HG03354 (cell line): ENCODE measurements at regions not wholly inside any gene's neighbourhood (a gene's known extent, or its start where the extent isn't known, plus 50 kb on each side); places are given as distances from the start of the nearest gene placed in this dataset.
"Not testable (repeated sequence)": the region's sequence is repeated elsewhere in the genome, so short reads cannot be mapped to it uniquely, and the experiment has no call there.

Source experiments
- ATAC-seq: cut with Tn5 transposase; IDR thresholded peaks from one replicate; pipeline ENCODE4 v1.9.1; 2021; ENCODE audit warnings: mild to moderate bottlenecking; ENCODE audit not compliant: unreplicated experiment, poor library complexity, severe bottlenecking

GRCh38 chr14:29982171-29982570 lies 54.5 kb upstream of the PRKD1 start:
- ATAC-seq: no peak

GRCh38 chr14:29982993-29983392 lies 55.3 kb upstream of the PRKD1 start:
- no peak for ATAC-seq

DNA sequence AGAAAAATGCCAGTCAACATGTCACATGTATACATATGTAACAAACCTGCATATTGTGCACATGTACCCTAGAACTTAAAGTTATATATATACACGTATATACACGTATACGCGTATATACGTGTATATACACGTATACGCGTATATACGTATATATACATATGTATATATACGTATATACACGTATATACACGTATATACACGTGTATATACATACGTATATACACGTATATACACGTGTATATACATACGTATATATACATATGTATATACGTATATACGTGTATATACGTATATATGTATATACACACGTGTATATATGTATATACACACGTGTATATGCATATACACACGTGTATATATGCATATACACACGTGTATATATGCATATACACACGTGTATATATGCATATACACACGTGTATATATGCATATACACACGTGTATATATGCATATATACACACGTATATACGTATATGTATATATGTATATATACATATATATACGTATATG lies 62.8 kb upstream of the PRKD1 start:
- ATAC-seq: not testable (repeated sequence)

DNA sequence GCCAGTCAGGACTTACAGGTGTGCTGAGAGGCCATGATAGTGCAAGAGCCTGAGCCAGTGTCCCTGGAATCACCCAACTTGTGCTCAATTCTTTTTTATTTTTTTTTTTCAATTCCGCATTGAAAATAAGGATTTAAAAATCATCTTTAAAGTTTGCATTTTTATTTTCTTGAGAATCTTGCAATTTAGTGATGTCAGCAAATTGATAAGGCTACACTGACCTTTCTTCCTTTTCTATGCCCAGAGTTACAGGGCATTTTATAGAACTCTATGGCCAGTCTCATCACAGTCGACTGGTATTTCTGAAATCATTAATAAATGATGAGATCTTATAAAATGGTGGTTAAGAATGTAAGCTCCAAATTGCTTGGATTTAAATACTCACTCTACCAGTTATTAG lies 63.3 kb upstream of the PRKD1 start:
- no peak for ATAC-seq

DNA sequence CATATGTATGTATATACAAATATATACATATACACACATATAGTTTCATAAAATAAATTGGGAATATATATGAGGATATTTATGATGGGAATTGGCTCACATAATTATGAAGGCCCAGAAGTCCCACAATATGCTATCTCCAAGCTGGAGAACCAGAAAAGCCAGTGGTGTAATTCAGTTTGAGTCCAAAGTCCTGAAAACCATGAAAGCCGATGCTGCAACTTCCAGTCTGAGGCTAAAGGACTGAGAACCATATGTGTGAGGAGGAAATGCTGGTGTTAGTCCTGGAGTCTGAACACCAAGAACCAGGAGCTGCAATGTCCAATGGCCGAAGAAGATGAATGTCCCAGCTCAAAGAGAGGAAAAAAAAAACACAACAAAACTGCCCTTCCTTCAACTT lies 65.5 kb upstream of the PRKD1 start:
- ATAC-seq: no peak

DNA sequence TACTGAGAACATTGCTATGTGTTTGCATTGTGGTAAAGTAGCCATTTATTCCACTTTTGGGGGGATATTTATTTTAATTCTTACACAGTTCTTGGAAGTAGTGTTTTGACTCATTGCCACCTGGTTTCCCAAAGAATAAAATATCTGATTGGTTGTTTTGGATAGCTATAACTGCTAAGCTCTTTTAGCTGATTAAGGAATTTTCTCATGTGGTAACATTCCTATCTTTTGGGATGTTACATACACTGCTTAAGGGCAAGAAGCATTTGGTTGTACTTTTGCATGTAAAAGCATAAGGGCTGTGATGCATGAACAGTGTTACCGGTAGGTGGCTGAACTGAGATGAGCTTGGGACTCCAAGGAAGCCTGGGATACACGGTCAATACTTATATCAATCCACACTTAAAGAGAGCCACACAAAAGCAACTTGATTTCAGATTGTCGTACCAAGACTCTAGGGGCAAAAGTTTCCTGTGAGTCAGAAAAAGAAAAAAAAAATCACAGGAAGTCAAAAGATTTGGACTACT lies 71.4 kb upstream of the PRKD1 start:
- no peak for ATAC-seq

DNA sequence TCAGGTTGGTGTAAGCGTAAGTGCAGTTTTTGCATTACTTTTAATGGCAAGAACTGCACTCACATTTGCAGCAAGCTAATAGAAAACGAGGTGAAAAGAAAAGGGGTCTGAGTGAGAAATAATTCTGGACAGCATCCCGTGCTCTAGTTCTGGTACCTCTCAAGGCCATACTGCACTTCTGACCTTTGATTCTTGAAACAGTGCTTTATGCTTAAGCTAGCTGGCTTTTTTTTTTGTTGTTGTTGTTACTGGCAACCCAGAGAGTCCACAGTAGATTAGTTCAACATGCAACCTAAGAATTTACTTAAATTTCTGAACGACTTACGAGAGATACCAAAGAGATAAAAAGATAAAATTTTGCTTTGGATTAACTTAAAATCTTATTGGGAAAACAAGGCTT lies 75.2 kb upstream of the PRKD1 start:
- no peak for ATAC-seq

- peak; percentile 80 for ATAC-seq
Observed at GRCh38 chr14:30005114-30005808, 77.6 kb upstream of the PRKD1 start.

DNA sequence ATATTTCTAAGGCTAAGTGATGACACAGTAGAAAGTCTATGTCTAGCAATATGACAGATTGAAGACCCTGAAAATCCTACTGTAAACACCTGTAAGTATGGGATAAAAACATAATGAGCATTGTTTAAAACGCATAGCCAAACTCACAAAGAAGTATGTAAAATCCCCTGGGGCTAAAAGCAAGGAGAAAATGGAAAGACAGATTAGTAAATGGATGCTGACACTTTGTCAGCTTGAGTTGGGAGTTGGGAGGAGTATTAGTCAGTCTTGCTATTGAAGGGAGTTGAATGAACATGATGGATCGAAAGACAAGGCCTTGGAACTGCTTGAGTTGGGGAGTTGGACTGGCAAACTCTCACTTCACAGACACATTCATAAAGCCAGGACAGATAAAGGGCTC lies 79.0 kb upstream of the PRKD1 start:
- no peak for ATAC-seq

DNA sequence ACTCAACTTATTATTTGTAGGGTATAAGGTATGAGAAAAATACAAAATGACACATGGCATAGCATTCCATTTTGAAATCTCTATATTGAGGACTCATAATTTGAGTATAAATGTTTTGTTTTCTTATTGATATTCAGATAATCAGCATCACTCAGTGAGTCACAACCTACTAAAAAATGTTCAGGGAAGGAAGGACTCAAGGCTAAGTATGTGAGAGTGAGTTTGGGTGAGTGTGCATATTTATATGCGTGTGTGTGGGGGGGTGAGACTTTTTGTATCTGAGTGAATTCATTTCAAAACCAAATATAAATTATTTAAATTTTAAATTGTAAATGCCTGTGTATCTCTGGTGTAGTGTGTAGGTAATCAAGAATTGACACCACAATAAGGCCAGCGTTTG lies 87.8 kb upstream of the PRKD1 start:
- ATAC-seq: no peak

- no peak for ATAC-seq
Observed at GRCh38 chr14:30016002-30016401, 88.4 kb upstream of the PRKD1 start.

DNA sequence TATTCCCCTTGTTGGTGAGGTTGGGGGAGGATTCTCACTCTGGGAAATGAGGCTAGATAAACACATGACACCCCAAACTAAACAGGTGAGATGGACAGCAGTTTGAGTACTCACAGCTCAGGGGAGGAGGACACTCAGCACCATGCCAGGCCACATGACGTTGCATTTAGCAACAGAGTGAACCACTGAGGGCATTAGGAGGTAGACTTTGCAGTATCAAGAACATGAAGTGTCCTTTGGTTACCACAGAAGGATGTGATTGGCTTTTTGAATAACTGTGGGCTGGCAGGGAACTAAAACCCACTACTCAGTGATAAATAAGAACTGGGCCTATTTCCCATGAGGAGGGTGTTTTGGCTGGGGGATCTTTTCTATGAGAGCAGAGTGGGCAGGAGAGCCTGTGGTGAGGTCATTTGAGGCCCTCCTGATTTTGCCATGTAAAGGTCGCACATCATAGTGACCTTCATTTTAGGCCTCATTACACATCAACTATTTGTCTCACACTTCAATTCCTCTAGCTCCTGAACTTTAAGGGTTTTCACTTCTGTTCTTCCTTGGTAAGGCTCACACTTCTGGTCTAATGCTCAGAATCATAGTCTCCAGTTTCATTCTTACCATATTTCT lies 89.8 kb upstream of the PRKD1 start:
- no peak for ATAC-seq

GRCh38 chr14:30020271-30020670 lies 92.6 kb upstream of the PRKD1 start:
- no peak for ATAC-seq

DNA sequence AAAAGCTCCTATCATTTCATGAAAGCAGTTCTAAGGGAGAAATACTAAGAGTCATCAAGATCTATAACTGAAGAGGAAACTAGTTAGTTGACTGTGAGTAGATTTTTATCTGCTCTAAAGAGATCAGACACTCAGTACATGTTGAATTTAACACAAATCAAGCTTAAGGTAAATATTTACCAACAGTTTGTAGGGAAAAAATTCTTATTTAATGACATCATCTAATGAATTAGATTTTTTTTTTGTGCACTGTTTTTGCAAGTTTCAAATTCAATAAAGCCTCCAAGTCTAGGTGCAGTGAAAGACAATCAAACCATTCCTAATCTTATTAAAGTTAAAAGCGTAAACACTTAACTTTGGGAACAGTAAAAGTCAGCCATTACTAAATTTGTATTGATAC lies 93.0 kb upstream of the PRKD1 start:
- ATAC-seq: no peak

GRCh38 chr14:30023350-30023749 lies 95.7 kb upstream of the PRKD1 start:
- not testable (repeated sequence) for ATAC-seq

GRCh38 chr14:30034152-30034551 lies 106.5 kb upstream of the PRKD1 start:
- no peak for ATAC-seq

GRCh38 chr14:30035361-30035760 lies 107.7 kb upstream of the PRKD1 start:
- ATAC-seq: no peak

DNA sequence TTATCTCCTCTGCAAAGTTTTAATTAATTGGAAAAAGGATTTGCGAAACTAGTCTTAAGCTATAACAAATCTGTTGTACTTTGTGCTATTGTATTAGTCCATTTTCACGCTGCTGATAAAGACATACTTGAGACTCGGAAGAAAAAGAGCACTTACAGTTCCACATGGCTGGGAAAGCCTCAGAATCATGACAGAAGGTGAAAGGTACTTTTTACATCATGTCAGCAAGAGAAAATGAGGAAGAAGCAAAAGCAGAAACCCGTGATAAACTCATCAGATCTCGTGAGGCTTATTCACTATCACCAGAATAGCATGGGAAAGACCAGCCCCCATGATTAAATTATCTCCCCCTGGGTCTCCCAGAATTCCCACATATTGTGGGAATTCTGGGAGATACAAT lies 118.1 kb upstream of the PRKD1 start:
- ATAC-seq: no peak

DNA sequence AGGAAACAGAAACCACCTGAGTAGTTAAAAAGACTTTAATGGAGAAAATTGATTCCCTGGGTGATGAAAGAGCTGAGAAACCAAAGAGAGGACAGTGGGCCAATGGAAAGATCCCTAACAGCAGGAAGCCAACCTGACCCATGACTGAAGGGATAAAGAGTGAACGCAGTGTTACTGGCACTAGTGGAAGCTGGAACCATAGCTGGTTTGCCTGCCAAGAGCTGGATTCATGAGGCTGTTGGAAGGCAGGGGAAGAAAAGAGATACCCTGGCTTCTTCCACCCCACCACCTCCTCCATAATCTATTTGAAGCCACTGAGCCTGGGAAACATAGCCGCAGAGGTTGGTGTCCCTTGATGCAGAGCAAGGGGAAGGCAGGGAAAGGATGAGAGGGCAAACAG lies 125.5 kb upstream of the PRKD1 start:
- no peak for ATAC-seq

- no peak for ATAC-seq
Observed at GRCh38 chr14:30054201-30054600, 126.6 kb upstream of the PRKD1 start.

- no peak for ATAC-seq
Observed at GRCh38 chr14:30058401-30058800, 130.8 kb upstream of the PRKD1 start.
